ENCODE measurements at regions not wholly inside any gene's neighbourhood (a gene's known extent, or its start where the extent isn't known, plus 50 kb on each side); places are given as distances from the start of the nearest gene placed in this dataset.

DNA sequence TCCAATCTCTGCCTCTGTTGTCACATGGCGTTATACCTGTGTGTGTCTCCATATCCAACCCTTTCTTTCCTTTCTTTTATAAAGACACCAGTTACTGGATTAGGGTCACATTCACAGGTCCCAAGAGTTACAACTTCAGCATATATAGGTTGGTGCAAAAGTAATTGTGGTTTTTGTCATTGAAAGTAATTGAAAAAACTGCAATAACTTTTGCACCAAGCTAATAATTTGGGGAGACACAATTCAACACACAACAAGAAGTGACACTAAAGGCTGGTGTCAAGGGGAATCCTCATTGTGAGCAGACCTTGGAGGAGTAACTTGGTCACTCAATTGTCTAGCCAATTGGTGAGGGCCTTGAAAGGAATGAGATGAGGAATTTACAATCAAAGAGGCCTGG lies 1366.1 kb downstream of the PCDH9 start:
- H3K27me3 ChIP-seq (ENCODE audit: low read length) = no peaks in the 10 kb centered on the region
- no peak overlapping the region for H3K27ac ChIP-seq (ENCODE audit: low read depth, low read length)
- H3K9me2 ChIP-seq (replicated peaks; ENCODE audit: insufficient read depth, low read length) = no peaks in the 10 kb centered on the region
- peak overlapping the region; percentile 57 for H2AFZ ChIP-seq (ENCODE audit: low read depth, low read length, severe bottlenecking)
- TF ChIP-seq CTCF (IDR thresholded peaks at IDR 0.05; ENCODE audit: insufficient read depth, low read length, poor library complexity, severe bottlenecking) = no peak
- H3K4me3 ChIP-seq (ENCODE audit: insufficient read depth, low read length, poor library complexity, severe bottlenecking) = no peak overlapping the region
- no peaks in the 10 kb centered on the region for H3K79me2 ChIP-seq (ENCODE audit: insufficient read depth, low read length)
- H3K4me2 ChIP-seq (ENCODE audit: low read depth, low read length, poor library complexity, severe bottlenecking) = no peak overlapping the region
- H3K36me3 ChIP-seq (ENCODE audit: low read length) = no peaks in the 10 kb centered on the region; the same call in 1 of the 2 replicates
- no peaks in the 10 kb centered on the region for H4K20me1 ChIP-seq (ENCODE audit: low read depth, low read length)
- no peak overlapping the region for H3K9ac ChIP-seq (ENCODE audit: low read length)
- peaks cover 6% of the 10 kb centered on the region; the same call in 1 of the 2 replicates for H3K9me3 ChIP-seq (ENCODE audit: insufficient read depth, low read length)
- no peaks in the 10 kb centered on the region for H3F3A ChIP-seq (ENCODE audit: insufficient read depth)

DNA sequence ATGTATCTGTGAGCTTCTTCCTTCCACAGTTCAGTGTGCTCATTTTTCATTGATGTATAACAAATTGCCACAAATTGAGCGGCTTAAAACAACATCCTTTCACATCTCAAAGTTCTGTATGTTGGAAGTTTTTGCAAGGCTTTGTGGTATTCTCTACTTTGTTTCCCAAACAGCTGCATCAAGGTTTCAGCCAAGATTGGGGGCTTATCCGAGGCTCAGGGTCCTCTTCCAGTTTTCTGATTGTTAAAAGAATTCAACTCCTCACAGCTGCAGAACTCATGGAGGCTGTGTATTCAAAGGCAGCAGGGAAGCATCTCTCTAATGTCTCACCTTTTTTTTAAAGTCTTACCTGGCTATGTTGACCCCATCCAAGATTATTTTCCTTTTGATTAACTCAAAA lies 1369.8 kb downstream of the PCDH9 start:
- TF ChIP-seq CTCF (IDR thresholded peaks at IDR 0.05; ENCODE audit: insufficient read depth, low read length, poor library complexity, severe bottlenecking) (no peak), EZH2phosphoT487 (conservative IDR thresholded peaks at IDR 0.05; ENCODE audit: low read length) (no peak)
- H3F3A ChIP-seq (ENCODE audit: insufficient read depth) = no peaks in the 10 kb centered on the region
- H4K20me1 ChIP-seq (ENCODE audit: low read depth, low read length) = no peaks in the 10 kb centered on the region
- H3K4me3 ChIP-seq (ENCODE audit: insufficient read depth, low read length, poor library complexity, severe bottlenecking) = no peak overlapping the region
- no peaks in the 10 kb centered on the region for H3K9me3 ChIP-seq (ENCODE audit: insufficient read depth, low read length)
- H3K4me2 ChIP-seq (ENCODE audit: low read depth, low read length, poor library complexity, severe bottlenecking) = no peak overlapping the region
- H3K27me3 ChIP-seq (ENCODE audit: low read length) = no peaks in the 10 kb centered on the region
- no peaks in the 10 kb centered on the region for H3K79me2 ChIP-seq (ENCODE audit: insufficient read depth, low read length)
- H2AFZ ChIP-seq (ENCODE audit: low read depth, low read length, severe bottlenecking) = no peak overlapping the region
- H3K36me3 ChIP-seq (ENCODE audit: low read length) = no peaks in the 10 kb centered on the region; the same call in 1 of the 2 replicates
- H3K27ac ChIP-seq (ENCODE audit: low read depth, low read length) = no peak overlapping the region
- no peaks in the 10 kb centered on the region for H3K9me2 ChIP-seq (replicated peaks; ENCODE audit: insufficient read depth, low read length)
- no peak overlapping the region for H3K9ac ChIP-seq (ENCODE audit: low read length)

- no peak overlapping the region for H2AFZ ChIP-seq (ENCODE audit: low read depth, low read length, severe bottlenecking)
- no peak for TF ChIP-seq EZH2phosphoT487 (conservative IDR thresholded peaks at IDR 0.05; ENCODE audit: low read length)
- no peak for TF ChIP-seq CTCF (IDR thresholded peaks at IDR 0.05; ENCODE audit: insufficient read depth, low read length, poor library complexity, severe bottlenecking)
- no peak overlapping the region for H3K27ac ChIP-seq (ENCODE audit: low read depth, low read length)
- no peak overlapping the region for H3K4me2 ChIP-seq (ENCODE audit: low read depth, low read length, poor library complexity, severe bottlenecking)
- no peaks in the 10 kb centered on the region for H3K27me3 ChIP-seq (ENCODE audit: low read length)
- H3K4me3 ChIP-seq (ENCODE audit: insufficient read depth, low read length, poor library complexity, severe bottlenecking) = no peak overlapping the region
- H3K9me3 ChIP-seq (ENCODE audit: insufficient read depth, low read length) = no peaks in the 10 kb centered on the region
- no peak overlapping the region for H3K9ac ChIP-seq (ENCODE audit: low read length)
- no peaks in the 10 kb centered on the region; the same call in 1 of the 2 replicates for H3K36me3 ChIP-seq (ENCODE audit: low read length)
- H4K20me1 ChIP-seq (ENCODE audit: low read depth, low read length) = no peaks in the 10 kb centered on the region
- no peaks in the 10 kb centered on the region for H3F3A ChIP-seq (ENCODE audit: insufficient read depth)
- H3K79me2 ChIP-seq (ENCODE audit: insufficient read depth, low read length) = no peaks in the 10 kb centered on the region
- no peaks in the 10 kb centered on the region for H3K9me2 ChIP-seq (replicated peaks; ENCODE audit: insufficient read depth, low read length)
These were observed 1372.1 kb downstream of the PCDH9 start for GRCh38 chr13:65857942-65858565.

Data from SU-DHL-6 (cell line).